ENCODE measurements at regions not wholly inside any gene's neighbourhood (a gene's known extent, or its start where the extent isn't known, plus 50 kb on each side); places are given as distances from the start of the nearest gene placed in this dataset.
"Not testable (repeated sequence)": the region's sequence is repeated elsewhere in the genome, so short reads cannot be mapped to it uniquely, and the experiment has no call there.

DNA sequence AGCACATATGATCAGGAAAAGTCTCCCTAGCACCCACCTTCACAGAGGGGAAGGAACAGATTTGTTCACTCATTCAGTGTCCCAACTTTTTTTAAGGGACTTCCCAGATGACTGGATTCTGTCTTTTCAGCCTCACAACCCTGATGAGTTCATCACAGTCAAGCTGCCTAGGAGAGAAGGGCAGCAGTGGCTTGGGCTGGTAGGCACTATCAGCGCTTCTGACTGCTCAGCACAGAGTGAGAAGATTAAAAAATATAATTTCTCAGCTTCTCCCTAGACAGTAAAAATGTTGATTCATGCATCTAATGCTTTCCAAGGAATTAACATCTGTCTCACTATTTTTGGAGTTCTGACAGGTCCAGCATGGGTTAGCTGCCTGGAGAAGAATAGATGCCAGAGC, 328.2 kb downstream of the DTHD1 start:
- DNase-seq: no peak

DNA sequence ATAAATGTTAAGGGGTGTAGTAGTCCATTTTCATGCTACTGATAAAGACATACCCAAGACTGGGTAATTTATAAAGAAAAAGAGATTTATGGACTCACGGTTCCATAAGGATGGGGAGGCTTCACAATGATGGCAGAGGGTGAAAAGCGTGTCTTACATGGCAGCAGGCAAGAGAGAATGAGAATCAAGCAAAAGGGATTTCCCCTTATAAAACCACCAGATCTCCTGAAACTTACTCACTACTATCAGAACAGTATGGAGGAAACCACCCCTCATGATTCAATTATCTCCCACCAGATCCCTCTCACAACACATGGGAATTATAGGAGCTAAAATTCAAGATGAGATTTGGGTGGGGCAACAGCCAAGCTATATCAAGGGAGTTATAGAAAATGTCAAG, 329.2 kb downstream of the DTHD1 start:
- DNase-seq: no peak

DNA sequence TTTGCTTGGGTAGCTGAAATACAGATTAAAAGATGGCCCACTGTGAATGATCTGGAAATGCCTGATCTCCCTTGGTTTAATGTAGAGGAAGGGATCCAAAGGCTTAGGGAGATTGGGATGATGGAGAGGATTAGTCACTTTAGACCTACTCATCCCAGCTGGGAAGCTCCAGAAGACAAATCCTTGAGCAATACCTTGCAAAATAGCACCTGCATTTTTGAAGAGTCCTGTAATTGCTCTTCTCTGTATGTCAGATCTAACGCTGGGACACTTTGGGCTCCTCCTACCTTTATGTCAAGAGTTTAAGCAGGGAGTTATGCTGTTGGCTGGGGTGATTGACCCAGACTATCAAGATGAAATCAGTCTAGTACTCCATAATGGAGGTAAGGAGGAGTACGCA, 331.7 kb downstream of the DTHD1 start:
- DNase-seq: not testable (repeated sequence)

DNA sequence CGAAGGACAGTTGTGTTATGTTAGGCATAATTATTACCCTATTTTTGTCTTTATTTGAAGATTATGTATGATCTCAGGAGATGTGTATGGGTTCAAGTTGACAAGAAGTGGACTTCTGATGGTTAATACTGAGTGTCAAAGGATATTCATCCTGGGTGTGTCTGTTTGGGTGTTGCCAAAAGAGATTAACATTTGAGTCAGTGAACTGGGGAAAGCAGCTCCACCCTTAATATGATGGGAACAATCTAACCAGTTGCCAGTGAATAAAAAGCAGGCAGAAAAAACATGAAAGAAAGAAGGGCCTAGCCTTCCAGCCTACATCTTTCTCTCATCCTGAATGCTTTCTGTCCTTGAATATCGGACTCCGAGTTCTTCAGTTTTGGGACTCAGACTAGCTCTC, 332.6 kb downstream of the DTHD1 start:
- DNase-seq: no peak

DNA sequence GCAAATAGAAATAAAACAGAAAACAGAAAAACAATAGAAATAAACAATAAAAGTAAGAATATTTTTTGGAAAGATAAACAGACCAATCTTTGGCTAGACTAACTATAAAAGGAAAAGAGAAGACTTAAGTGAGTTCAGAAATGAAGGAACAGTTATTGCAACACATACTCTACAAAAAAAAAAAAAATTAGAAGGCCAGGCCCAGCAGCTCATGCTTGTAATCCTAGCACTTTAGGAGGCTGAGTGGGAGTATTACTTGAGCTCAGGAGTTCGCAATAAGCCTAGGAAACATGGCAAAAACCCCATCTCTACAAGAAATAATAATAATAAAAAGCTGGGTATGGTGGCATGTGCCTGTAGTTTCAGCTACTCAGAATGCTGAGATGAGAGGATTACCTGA, 336.7 kb downstream of the DTHD1 start:
- no peak for DNase-seq

DNA sequence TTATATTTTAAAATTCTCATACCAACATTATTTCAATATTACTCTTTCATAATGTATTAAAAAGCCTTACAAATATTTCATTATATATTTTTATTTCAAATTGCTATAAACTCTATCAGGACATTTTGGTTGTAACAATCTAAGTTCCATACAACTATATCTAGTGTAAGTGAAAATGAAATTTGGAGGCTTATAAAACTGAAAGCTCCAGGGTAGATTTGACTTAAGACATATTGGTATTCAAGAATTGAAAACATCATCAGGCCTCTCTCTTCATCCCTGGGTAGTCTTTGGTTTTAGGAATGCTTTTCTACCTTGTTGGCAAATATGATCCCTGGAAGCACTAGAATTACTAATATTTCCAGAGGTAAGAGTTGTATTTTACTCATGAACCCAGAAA, 342.6 kb downstream of the DTHD1 start:
- DNase-seq: no peak

DNA sequence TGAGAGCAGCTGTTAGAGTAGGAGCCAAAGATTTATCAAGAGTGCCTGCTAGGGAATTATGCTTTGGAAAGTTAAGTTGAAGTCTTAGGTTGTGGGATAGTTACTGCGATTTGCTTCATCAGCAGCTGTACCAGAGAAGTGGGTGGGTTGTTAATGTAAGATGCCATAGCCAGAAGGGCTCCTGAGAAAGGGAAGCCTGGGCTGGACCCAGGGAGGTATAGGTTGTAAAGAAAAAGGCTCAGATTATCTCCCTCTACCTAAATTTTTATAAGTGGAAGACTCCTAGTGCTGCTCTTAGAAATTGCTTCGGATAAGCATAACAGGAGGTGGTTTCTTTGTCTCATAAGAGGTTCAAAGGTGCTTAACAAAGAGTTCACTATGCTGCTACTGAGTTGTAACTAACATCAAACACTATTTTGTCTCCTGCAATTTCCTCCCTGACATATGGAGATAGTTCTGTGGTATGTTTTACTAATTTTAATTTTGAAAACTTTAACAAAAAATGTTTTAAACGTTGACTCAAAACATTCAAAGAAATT, 356.9 kb downstream of the DTHD1 start:
- no peak for DNase-seq

DNA sequence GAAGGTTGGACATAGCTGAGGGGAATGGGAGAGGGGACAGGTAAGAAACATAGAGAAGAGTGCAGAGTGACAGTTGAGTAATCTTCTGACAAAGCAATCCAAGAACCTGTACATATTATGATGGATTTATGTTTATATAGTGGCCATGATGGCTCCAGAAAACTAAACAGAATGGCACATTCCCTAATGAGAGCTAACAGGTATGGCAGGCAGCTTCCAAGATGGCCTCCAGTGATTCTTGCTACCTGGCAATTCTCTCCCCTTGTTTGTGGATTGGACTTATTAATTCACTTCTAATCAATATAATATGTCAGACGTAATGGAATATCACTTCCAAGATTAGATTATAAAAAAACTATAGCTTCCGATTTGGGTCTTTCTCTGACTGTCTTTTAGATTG, 359.5 kb downstream of the DTHD1 start:
- DNase-seq: no peak

DNA sequence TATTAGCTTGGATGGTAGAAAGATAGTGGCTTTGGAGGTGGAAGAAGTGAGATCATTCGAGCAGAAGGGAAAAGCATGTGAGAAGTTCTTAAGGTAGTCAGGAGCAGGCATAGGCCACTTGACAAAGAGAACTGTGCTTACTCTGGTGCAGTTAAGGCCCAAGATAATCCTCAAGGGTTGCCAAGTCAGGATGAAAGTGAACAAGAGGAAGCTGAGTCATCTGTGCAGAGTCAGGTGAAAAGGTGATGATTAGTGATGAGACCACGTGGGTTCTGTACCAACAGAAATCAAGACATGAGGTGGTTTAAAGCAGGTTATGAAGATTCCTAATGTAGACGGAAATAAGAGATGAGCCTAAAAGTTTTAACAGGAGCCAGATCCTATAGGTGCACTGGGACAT, 369.8 kb downstream of the DTHD1 start:
- DNase-seq: no peak

DNA sequence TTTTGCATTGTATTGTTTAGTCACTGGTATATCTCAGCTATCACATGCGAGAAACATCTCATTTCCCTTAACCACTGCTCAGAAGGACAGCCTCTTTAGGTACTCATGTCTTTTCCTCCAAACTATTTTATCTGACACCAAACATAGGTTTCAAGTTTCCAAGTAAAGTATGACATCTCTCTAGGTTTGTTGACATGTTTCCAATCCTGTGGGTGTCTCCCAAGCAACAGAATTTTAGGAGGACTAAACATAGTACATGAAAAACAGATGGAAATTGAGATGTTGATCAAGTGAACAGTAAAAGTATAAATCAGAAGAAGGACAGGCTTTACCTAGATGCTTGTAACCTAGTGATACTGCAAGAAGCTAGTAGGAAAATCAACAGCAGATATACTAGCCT, 371.4 kb downstream of the DTHD1 start:
- DNase-seq: no peak

DNA sequence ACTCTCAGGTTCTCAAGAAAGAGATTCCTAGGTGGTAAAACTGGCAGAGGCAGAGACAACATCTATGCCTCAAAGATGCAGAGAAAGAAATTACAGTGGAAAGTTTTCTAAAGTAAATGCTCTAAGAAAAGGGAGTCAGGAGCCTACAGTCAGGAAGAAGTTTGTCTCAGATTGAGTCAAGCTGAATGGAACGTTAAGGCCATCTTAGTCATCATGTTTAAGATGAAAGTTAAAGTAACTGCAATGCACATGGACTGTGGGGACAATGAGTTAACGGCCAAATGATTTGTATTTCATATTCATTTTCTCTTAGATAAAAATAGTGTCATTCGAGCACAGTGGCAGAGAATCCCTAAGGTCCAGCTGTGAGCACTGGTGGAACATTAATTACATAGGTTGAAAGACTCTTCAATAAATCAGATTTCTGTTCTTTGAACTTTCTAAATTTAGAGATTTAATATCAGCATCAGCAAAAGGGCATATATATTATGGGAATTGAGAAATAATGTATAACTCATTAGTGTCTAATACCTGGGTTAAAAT, 384.6 kb downstream of the DTHD1 start:
- DNase-seq: no peak

DNA sequence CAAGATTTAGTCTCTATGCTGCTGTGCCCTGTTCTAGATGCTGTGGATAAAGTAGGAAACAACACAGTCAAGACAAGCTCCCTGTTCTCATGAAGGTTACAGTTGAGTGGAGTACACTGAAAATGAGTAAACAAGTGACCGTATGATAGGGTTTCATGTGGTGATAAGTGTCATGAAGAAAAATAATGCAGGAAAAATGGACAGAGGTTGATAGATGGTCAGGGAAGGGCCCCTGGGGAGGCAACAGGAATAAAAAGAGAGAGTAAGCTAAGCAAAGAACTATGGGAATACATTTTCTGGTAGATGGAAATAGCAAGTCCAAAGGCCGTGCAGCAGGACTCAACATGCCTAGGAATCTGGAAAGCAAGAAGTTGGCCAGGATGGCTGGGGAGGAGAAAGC, 394.0 kb downstream of the DTHD1 start:
- DNase-seq: no peak

DNA sequence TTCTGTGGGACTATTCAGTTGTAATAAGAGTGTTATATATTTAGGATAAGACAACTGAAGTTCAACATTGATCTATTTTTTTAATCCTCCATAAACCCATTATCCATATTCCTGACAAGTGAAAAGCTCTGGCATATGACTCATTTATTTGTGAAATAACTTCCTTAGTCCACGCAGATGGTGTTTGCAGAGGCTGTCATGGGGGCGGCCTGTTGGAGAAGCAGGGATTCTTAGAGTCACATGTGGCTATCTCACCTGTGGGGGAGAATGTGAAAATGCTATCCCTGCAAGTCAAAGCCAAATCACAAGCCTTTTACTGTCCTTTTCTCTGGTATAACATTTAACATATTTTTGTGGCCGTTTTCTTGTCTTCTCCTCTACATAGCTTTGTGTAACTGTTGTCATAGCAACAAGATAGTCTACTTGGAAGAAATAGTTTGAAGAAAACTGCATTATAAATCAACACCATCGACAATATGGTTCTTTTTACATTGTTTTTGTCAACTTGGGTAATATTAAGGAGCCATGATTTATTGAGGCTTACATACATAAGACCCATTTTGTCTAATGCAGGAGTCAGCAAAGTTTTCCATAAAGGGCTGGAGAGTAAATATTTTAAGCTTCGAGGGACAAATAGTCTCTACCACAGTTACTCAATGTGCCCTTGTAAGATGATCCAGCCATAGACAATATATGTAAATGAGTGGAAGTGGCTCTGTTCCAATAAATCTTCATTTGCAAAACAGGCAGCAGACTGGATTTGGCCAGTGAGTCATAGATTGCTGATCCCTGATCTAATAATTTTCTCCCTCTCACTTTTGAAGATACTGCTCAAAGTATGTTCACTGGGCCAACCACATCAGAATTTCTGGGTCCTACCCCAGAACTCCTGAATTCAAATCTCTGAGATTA, 395.0 kb downstream of the DTHD1 start:
- no peak for DNase-seq

DNA sequence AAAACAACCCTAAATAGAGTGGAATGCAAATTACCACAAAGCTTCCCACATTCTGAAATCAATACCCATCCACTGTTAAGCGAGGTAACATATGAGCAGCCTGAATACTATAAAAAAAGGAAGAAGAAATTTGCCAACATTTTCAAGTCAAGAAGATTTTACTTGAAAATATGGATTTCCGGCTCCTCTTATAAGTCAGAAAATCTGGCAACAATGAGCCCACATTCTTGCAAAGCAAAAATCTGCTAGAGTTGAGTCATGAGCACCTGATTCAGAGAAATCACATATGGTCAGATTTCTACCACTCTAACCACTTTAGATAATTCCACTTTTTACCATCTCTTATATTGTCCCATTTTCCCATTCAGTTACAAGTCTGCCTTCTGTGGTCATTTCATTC, 395.7 kb downstream of the DTHD1 start:
- no peak for DNase-seq

DNA sequence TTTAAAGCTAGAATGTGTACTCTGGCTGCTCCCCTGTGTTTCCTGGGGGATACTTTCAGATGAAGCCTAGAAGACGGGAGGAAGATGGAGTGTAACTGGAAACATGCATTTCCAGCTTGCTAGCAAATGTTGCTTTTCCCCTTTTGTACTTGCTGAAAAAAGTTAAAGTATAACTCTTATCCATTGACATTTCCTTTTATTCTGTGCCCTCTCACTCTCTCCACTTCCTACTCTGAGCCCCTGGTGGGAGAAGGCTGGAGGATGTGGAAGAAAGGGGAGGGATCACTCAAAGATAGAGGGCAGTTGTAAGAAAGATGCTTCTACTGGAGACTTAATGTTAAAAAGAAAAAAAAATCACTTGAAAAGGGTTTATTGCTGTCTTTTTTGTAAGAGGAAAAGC, 396.5 kb downstream of the DTHD1 start:
- no peak for DNase-seq

DNA sequence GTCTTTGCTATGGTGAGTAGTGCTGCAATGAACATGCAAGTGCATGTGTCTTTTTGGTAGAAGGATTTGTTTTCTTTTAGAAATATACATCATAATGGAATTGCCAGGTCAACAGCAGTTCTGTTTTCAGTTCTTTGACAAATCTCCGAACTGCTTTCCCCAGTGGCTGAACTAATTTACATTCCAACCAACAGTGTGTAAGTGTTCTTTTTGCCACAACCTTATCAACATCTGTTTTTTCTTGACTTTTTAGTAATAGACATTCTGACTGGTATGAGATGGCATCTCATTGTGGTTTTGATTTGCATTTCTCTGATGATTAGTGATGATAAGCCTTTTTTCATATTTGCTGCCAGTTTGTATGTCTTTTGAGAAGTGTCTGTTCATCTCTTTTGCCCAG, 406.3 kb downstream of the DTHD1 start:
- no peak for DNase-seq

DNA sequence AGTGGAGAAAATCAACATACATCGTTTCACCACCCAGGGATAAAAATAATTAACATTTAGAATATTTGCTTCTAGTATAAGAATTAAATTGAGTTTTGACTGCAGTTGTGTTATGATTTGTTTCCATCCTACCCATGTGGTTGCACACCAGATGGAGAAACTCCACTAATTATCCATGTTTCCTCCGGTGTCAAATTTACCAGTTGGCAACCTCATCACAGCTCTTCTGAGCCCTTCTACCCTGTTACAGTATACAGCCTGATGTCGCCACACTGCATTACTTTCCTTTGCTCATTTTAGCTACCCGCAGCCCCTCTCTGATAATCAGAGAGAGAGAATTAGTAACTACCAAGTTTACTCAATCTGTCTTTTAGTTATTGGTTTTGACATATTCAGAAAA, 411.2 kb downstream of the DTHD1 start:
- DNase-seq: no peak

DNA sequence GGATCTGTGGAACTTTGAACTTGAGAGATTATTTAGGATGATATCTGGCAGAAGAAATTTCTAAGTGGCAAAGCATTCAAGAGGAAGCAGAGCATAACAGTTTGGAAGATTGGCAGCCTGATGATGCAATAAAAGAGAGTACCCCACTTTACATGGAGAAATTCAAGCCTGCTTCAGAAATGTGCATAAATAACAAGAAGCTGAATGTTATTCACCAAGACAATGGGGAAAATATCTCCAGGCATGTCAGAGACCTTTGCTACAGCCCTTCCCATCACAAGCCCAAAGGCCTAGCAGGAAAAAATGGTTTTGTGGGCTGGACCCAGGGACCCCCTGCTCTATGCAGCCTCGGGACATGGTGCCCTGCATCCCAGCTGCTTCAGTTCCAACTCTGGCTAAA, 420.8 kb downstream of the DTHD1 start:
- no peak for DNase-seq

DNA sequence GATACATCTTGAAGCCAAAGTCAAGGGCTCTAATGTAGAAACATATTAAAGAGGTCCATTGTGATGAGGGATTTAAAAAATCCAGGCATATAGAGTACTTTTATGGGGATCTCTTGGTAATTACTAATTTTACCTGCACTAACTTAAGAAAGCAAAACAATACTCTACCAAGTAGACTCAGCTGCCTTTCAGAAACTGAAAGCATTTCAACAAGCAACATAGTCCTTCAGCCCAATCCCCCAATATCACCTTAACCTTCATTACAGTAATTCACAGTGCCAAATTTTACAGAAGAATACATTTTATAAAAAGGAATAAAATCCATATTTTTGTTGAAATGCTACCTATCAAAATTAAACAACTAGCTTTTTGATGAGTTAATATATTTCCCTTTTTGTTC, 422.9 kb downstream of the DTHD1 start:
- no peak for DNase-seq

DNA sequence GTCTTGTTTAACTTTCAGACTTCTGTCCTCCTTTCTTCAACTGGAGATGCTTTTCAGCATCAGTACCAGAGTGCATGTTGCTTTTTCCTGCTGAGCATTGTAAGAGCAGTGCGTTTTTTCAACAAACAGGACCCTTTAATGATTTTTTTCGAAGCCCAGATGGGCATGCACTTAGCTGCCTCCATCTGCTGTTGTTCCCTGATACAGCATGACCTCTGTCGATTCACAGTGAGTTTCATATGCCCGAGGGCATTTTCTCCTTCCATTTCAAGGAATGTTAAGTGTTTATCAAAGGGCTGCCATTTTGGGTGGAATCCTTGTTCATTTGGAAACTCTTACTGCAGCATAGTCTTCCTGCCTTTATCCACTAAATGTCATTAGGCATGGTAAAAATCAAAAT, 428.6 kb downstream of the DTHD1 start:
- no peak for DNase-seq

DNA sequence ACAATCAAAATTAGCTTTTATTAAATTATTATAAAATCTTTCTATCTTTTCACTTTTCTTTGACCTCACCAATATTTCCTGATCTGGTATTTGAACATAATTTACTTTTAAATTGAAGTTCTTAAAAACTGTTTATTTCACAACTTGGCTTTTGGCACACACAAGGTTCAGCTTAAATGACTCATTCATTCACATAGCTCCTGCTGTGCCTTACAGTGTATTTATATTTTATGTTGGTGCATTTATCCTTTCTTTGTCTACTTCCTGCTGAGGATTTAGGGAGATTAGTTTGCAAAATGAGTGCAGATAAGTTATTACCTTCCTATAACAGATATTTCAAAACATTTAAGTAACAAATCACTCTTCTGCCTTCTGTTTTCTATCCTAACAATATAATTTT, 430.6 kb downstream of the DTHD1 start:
- no peak for DNase-seq

DNA sequence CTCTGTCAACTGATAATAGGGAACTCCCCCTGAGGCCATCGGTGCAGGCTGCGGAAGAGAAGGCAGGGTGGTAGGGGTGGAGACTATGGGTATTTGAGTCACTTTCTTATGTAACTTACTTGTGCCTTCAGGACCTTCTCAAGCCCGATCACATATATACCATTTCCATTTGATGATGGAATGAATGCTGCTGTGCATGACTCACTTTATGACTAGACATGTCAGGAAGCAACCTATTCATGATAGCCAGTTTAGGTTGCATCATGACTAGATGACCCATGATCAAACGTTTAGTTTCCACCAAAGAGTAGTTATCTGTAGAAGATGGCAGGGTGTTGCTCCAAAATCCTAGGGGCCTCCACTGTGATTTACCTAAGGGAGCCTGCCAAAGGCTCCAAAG, 435.5 kb downstream of the DTHD1 start:
- no peak for DNase-seq

DNA sequence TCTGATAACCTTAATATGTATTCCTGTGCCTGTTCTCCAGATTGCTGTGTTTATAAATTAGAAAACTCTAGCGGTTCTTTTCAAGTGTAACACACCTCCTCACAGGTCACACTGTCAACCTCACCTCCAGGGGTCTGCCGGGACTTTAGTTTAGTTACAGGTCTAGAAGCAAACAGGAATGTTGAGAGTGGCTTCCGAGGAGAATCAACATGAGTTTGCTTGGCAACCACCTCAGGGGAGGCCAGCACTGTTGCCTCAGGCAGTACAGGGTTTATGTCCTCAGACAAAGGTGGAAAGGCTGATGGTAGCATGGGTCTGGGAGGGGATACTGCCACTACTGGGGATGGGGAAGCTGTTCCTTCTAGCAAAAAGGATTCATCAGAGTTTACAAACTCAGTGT, 438.0 kb downstream of the DTHD1 start:
- DNase-seq: no peak

DNA sequence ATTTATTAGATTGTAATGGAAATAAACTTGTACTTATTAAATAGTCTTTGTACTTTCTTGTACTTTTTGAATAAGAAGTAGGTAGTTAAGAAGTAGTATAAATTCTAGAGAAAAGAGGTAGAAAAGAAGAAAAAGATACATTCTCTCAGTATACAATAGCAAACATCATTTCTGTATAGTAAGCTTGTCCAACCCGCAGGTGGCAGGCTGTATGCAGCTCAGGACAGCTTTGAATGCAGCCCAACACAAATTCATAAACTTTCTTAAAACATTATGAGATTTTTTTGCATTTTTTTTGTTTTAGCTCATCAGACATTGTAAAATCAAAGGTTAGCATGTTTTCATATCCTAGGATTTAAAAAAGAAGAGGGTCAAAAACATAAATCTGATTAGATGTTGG, 441.6 kb downstream of the DTHD1 start:
- DNase-seq: no peak

DNA sequence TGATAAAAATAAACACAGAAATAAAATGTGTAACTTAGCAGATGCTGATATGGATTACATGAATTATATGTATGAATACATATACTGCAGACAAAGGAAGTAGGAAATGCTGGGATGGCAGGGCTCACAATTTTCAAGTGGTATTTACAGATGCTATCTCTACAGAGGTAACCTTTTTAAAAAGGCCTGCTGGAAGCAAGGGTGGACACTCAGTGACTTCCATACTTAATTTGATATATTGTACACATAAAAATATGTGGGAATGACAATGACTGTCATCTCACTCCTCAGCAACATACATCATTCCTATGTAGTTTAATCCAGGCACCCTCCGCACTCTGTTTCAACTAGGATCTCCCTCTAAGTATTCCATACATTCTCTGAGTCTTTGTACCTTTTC, 452.9 kb downstream of the DTHD1 start:
- DNase-seq: no peak

Data from CD4-positive, alpha-beta T cell treated with Interleukin-17A for 4 hours (primary cell).